Myocyte (in vitro differentiated cells): ENCODE measurements at regions not wholly inside any gene's neighbourhood (a gene's known extent, or its start where the extent isn't known, plus 50 kb on each side); places are given as distances from the start of the nearest gene placed in this dataset.

Source experiments
- DNase-seq: peaks from one replicate; pipeline ENCODE4 v3.0.0-alpha.2; 2012; ENCODE audit warnings: low read depth

DNA sequence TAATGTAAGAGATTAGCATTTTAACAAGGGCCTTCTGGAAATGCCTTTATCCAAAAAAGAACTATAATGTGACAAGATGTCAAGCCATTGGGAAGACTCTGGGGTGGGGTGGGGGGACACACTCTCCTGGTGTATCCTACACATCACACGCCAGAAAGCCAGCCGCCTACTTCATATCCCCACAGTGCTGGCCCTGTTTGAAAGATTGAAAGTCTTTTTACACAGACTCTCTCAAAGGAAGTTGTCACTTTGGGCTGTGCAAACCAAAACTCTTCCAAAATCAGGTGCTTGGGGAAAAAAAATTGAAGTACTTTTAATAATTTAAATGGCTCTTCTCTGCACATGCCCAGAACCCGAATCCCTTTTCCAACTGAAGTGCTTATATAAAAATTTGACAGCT, 666.7 kb downstream of the BCL11A start:
- no peak for DNase-seq

DNA sequence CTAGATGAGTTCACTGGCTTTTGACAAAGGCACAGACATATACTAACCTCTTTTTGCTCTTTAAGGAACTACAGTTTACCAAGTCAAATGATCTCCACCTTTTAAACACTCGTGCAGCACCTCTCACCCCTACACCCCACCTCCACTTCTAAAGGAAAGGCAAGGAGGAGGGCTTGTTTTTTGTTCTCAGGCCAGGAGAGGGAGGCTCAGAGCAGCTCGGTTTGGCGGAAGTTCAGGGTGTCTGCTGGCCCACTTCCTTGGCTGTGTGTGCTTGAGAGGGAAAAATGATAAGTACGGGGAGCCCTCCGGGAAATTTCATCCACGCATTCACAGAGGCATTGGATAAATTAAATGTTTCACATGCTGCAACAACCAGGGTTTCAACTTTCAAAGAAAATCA, 667.9 kb downstream of the BCL11A start:
- no peak for DNase-seq

DNA sequence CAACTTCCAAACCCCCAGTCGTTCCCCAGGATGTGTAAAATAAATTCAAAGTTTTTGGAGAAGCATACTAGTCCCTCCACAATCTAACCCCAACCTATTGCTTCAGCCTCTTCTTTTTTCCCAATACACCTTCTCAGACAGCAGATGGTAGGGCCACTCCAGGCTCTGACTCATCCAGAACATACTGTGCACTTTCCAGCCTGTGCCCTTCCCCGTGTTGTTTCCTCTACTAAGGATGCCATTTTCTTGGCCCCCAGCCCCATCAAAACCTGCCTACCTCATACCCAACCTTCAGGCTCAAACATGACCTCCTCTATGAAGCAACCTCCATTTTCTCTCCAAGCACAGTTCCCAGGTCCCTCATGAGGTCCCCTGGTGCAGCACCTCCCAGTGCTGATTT, 669.3 kb downstream of the BCL11A start:
- DNase-seq, result no peak

- no peak for DNase-seq
Observed at GRCh38 chr2:59882822-59883221, 670.6 kb downstream of the BCL11A start.

- no peak for DNase-seq
Observed at GRCh38 chr2:59882279-59882678, 671.2 kb downstream of the BCL11A start.

GRCh38 chr2:59881218-59881617, 672.2 kb downstream of the BCL11A start:
- no peak for DNase-seq

GRCh38 chr2:59879700-59880131, 673.7 kb downstream of the BCL11A start:
- no peak for DNase-seq

DNA sequence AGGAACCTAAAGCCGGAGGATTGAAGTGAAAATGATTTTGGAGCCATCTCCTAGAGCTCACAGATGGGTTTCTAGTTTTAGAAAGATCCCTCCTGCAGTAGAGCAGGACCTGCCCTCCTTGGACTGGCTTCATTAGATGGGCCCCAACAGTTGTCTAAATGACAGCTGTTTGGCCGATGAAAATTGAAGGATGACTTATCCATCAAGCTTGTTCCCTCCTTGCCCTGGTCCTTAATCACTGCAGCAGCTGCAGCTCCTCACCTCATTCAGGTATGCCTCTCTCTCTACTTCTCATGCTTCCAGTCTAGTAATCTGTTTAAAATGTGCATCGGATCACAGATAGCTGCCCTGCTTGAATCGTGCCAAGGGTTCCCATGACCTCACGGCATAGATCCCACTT, 677.6 kb downstream of the BCL11A start:
- peak; percentile 23 for DNase-seq

- no peak for DNase-seq
Observed at GRCh38 chr2:59874971-59875755, 678.3 kb downstream of the BCL11A start.

DNA sequence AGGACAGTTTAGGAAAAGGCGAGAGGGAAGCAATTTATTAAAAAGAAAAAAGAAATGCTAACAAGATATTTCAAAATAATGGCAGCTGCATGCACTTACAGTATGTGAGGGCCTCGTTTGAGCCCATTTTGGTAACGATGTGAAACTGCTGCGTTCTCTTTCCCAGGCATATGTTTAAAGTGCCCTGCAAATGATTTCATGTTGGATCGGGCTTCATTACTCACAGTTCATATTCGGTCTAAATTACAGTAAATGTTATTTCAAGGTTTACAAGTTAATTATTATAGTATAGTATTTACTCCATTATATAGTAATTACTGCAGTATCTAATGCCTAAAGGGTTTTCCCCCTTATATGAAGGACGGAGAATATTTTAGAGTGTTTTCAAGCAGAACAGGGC, 679.1 kb downstream of the BCL11A start:
- no peak for DNase-seq

DNA sequence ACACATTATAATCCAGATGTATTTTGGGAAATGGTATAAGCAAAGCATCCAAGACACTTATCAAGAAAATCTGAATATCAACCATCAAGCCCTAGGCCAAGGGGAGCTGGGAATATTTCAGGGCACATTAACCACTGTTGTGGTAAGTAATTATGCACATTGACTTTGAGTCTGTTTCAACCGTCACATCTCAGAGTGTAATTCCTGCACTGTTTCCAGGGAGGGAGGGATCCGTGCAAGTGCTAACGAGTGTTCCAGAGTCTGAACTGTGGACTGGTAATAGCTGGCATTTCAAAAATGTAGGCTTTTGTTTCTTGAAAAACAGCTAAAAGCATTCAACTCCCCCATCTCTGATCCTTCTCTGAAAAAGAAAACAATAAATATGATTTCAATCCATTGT, 681.6 kb downstream of the BCL11A start:
- no peak for DNase-seq

DNA sequence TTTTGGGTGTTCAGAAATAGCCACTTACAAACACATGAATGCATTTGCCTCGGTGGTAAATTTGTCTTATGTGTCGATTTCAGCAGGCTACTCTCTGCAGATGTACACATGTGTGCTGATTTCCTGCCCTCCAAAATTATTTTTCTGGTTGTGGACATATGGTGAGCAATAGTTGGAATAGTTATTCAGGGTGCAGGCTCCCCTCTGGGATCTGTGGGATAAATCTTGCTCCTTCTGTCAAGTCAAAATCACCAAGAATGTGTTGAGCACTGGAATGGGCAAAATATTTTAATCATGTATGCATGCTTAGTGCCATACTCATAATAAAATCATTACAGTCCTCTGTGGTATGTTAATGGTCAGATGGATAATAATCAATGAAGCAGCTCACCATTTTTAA, 684.5 kb downstream of the BCL11A start:
- DNase-seq, result no peak

DNA sequence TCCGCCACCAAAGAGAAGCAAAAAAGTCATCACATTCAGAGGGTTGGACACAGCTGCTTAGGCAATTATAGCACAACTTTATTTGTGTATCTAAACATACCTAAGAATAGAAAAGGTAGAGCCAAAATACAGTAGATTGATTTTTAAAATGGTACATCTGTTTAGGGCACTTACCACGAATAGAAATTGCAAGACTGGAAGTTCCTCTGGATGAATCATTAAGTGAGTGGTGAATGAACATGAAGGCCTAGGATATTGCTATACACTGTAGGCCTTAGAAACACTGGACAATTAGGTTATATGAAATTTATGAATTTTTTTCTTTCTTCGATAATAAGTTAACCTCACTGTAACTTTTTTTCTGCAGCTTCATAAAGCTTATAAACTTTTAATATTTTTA, 687.0 kb downstream of the BCL11A start:
- no peak for DNase-seq

DNA sequence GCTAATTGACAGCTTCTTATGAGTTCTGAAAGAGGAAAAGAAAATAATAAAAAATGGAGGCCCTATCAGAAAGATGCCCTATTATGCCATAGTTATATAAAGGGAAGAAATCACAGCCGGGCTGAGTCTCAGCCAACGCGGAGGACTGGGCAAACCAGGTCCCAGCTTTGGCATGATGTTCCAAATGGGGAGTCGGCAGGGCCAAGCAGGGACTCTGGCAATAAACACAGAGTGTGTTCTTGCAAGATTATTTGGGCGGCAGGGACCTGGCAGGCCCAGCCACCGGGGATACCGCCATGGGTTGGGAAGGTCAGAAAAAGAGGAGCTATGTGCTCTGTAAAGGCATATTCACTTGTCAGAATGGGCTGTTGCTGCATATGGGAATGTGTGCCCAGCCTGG, 694.9 kb downstream of the BCL11A start:
- no peak for DNase-seq

- no peak for DNase-seq
Observed at GRCh38 chr2:59857109-59857508, 696.3 kb downstream of the BCL11A start.

DNA sequence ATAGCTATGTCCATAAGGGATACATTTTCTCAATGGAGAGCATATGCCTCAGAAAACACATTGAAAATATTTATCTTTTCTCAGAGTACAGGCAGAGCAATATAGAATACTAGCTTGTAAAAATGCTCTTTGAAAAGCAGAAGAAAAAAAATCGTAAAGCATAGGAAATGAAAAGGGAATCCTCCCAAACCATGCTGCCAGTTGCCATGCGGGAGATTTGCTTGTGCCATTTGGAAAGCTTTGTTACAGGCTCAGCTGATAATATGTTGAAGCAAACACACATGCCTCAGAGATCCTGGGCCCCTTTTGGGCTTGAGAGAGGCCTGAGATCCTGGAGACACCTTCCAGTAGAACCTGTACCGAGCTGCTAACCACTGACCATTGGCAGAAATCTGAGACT, 697.1 kb downstream of the BCL11A start:
- DNase-seq, result no peak

- no peak for DNase-seq
Observed at GRCh38 chr2:59853032-59853431, 700.4 kb downstream of the BCL11A start.

- DNase-seq, result no peak
Observed at GRCh38 chr2:59851836-59852475, 701.5 kb downstream of the BCL11A start.

DNA sequence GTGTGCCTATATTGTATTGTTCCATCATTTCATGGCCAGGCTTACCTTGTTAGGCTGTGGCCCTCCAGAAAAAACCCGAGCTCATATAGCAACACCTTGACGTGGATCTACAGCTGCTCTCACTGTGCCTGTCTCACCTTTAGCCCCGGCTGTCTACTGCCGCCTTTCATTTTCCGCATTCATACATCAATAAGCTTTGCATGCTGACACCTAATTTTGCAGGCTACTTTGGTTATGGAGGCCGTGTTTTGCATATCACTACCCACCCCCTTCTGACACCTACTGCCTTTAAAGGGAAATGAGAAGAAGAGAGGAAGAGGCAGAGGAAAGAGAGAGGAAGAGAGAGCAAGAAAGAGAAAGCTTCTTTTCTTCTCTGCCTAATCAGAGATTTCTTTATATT, 702.9 kb downstream of the BCL11A start:
- DNase-seq, result no peak

DNA sequence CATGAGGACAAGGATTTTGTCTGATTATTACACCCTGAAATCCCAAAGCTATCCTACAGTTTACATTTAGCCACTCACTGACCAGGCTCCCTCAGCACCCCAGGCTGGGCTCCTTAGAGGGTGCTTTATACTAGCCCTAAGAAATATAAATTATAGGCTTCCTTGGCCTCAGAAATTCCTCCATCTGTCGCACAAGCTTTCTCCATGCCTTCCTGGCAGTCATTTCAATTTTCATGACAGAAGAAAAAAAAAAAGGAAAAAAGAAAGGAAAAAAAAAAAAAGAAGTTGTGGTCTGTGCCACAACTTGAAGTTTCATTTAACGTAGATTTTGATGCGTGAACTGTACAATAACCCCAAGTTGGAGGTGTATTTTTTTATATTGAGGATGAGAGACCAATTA, 719.5 kb downstream of the BCL11A start:
- DNase-seq, result no peak

DNA sequence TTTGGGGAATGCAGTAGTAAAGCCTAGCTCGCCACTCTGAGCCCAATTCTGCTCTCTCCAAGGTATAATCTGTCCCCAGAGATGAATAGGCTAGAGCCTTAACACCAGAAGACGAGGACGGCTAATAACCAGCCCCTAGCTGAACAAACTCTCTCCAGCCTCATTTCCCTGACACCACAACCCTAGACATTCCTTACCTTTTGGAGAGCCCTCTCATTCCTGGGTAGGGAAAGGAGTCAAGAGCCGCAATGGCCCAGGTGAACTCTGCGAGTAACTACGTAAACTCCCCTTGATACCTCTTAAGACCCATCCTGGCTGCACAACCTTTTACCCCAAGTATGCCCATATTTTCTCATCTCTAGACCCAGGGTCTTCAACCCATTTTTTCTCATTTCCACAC, 722.9 kb downstream of the BCL11A start:
- no peak for DNase-seq

- no peak for DNase-seq
Observed at GRCh38 chr2:59827677-59828076, 725.8 kb downstream of the BCL11A start.

DNA sequence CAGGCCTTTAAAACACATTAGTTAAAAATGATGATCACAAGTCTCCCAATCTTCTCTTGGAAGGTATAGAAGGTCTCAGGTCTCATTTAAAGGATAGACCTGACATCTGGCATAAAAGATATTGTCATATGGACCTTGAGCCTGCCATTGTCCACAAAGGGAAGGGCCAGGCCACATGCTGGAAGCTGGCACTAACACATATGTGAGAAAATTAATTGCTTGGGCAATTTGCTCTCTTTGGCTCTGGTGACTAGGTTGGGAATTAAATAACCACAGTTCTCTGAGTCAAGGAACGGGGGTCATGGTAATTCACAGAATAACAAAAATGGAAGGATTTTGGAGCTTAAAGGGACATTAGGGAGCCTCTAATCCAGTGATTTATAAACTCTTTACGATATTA, 727.3 kb downstream of the BCL11A start:
- DNase-seq, result no peak
